ENCODE measurements at regions not wholly inside any gene's neighbourhood (a gene's known extent, or its start where the extent isn't known, plus 50 kb on each side); places are given as distances from the start of the nearest gene placed in this dataset.

- no peak for DNase-seq
These were observed 87.2 kb upstream of the LIFR start for GRCh38 chr5:38643616-38644015.

- no peak for DNase-seq
These were observed 89.1 kb upstream of the LIFR start for GRCh38 chr5:38645508-38645907.

- no peak for DNase-seq
These were observed 92.4 kb upstream of the LIFR start for GRCh38 chr5:38648703-38649291.

GRCh38 chr5:38650540-38650939, 94.1 kb upstream of the LIFR start:
- no peak for DNase-seq

- no peak for DNase-seq
These were observed 94.5 kb upstream of the LIFR start for GRCh38 chr5:38650946-38651345.

- no peak for DNase-seq
These were observed 95.4 kb upstream of the LIFR start for GRCh38 chr5:38651806-38652205.

GRCh38 chr5:38653389-38653788, 96.9 kb upstream of the LIFR start:
- peak in 3 of 58 donors; percentile 10 to 47 (median 14) for DNase-seq

GRCh38 chr5:38655691-38656090, 99.2 kb upstream of the LIFR start:
- DNase-seq, result no peak

- DNase-seq, result no peak
These were observed 100.1 kb upstream of the LIFR start for GRCh38 chr5:38656568-38656967.

GRCh38 chr5:38657020-38657419, 100.6 kb upstream of the LIFR start:
- DNase-seq, result no peak

- DNase-seq, result no peak
These were observed 103.8 kb upstream of the LIFR start for GRCh38 chr5:38660194-38660668.

- DNase-seq, result no peak
These were observed 105.6 kb upstream of the LIFR start for GRCh38 chr5:38662090-38662489.

- DNase-seq, result no peak
These were observed 106.8 kb upstream of the LIFR start for GRCh38 chr5:38663249-38663648.

- DNase-seq, result no peak
These were observed 110.4 kb upstream of the LIFR start for GRCh38 chr5:38666668-38667498.

- no peak for DNase-seq
These were observed 111.0 kb upstream of the LIFR start for GRCh38 chr5:38667499-38667776.

GRCh38 chr5:38669361-38669880, 113.0 kb upstream of the LIFR start:
- DNase-seq, result no peak

GRCh38 chr5:38670066-38670465, 113.6 kb upstream of the LIFR start:
- DNase-seq, result no peak

GRCh38 chr5:38670878-38671277, 114.4 kb upstream of the LIFR start:
- DNase-seq, result peak in 17 of 58 donors; percentile 1 to 74 (median 12)

- no peak for DNase-seq
These were observed 115.8 kb upstream of the LIFR start for GRCh38 chr5:38672059-38672788.

- no peak for DNase-seq
These were observed 117.2 kb upstream of the LIFR start for GRCh38 chr5:38673671-38674071.

GRCh38 chr5:38675443-38675842, 119.0 kb upstream of the LIFR start:
- DNase-seq, result no peak

- peak in 9 of 58 donors; percentile 3 to 52 (median 16) for DNase-seq
These were observed 121.2 kb upstream of the LIFR start for GRCh38 chr5:38677636-38678035.

Measured in anterior cingulate cortex (tissue), 58 donors.